ENCODE measurements at regions not wholly inside any gene's neighbourhood (a gene's known extent, or its start where the extent isn't known, plus 50 kb on each side); places are given as distances from the start of the nearest gene placed in this dataset.
"Not testable (repeated sequence)": the region's sequence is repeated elsewhere in the genome, so short reads cannot be mapped to it uniquely, and the experiment has no call there.

DNA sequence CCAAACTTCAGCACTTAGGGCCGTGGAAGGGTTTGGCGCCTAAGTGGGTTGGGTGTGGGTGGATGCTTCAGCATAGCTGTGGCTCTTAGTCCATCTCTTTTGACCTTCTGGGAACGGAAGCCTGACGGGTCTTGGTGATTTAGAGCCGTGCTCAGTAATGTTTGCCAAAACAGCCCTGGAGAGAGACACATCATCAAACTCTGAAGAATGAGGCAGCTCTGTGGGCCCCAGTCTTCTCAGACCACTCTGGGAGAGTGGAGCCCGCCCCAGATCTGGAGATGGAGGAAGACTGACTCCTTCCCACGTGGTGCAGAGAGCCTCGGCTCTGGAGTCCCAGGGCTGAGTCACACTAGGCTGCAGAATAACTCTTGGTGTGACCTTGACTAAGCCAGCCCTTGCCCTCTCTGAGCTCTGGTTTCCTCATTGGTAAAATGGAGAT lies 168.9 kb downstream of the C11orf91 start:
- H3K4me1 Mint-ChIP-seq (ENCODE audit: low read depth) = peaks cover 85% of the 10 kb centered on the region
- no peaks in the 10 kb centered on the region; the same call in 1 of the 2 replicates for H3K27me3 Mint-ChIP-seq (ENCODE audit: insufficient read depth)
- peaks cover 20% of the 10 kb centered on the region for H3K36me3 Mint-ChIP-seq (ENCODE audit: low read depth)
- peak overlapping the region; percentile 70 for H3K4me3 Mint-ChIP-seq
- peak; percentile 92 for DNase-seq
- peak overlapping the region; percentile 82 for H3K27ac Mint-ChIP-seq
- H3K9me3 Mint-ChIP-seq = peaks cover 11% of the 10 kb centered on the region; the same call in 1 of the 2 replicates
- TF ChIP-seq, protein P1, sequence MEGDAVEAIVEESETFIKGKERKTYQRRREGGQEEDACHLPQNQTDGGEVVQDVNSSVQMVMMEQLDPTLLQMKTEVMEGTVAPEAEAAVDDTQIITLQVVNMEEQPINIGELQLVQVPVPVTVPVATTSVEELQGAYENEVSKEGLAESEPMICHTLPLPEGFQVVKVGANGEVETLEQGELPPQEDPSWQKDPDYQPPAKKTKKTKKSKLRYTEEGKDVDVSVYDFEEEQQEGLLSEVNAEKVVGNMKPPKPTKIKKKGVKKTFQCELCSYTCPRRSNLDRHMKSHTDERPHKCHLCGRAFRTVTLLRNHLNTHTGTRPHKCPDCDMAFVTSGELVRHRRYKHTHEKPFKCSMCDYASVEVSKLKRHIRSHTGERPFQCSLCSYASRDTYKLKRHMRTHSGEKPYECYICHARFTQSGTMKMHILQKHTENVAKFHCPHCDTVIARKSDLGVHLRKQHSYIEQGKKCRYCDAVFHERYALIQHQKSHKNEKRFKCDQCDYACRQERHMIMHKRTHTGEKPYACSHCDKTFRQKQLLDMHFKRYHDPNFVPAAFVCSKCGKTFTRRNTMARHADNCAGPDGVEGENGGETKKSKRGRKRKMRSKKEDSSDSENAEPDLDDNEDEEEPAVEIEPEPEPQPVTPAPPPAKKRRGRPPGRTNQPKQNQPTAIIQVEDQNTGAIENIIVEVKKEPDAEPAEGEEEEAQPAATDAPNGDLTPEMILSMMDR (IDR thresholded peaks at IDR 0.05) = no peak

DNA sequence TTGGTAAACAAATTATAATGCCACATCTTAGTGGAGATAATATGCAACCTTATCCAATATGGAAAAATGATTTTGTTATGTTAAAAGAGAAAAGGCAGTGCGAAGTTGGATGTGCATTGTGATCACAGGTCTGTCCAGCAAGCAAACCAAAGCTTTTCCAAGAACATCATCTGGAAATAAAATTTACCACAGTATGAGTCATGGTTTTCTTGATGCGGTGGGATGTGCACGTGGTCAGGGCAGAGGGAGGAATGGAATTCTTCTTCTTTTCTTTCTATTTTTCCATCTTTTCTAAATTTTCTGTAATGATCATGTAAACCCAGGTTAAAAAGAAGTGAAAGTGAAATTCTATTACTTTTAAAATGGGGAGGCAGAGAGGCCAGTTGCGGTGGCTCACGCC lies 169.8 kb downstream of the C11orf91 start:
- H3K4me1 Mint-ChIP-seq (ENCODE audit: low read depth) = peaks cover 80% of the 10 kb centered on the region
- no peaks in the 10 kb centered on the region; the same call in 1 of the 2 replicates for H3K27me3 Mint-ChIP-seq (ENCODE audit: insufficient read depth)
- H3K36me3 Mint-ChIP-seq (ENCODE audit: low read depth) = peaks cover 27% of the 10 kb centered on the region
- peak; percentile 74 for DNase-seq
- H3K9me3 Mint-ChIP-seq = peaks cover 11% of the 10 kb centered on the region
- peak overlapping the region; percentile 70 for H3K4me3 Mint-ChIP-seq
- peak overlapping the region; percentile 82 for H3K27ac Mint-ChIP-seq
- TF ChIP-seq, protein P1 (IDR thresholded peaks at IDR 0.05) = no peak

DNA sequence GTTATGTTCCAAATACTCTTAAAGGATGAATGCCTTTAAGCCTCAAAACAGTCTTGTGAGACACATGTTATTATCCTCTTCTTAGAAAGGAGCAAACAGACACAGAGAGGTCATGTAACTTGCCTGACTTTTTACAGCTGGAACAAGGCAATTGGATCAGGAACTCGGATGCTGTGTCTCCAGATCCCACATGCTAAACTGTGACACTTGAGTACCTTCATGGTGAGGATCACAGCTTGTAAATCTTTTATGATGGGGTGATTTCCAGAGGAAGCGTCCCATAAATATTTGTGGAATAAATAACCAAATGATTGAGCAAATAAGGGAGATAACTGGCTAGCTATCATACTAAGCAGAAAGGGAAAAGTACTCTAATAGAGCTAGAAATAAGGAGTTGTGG lies 171.2 kb downstream of the C11orf91 start:
- peaks cover 86% of the 10 kb centered on the region for H3K4me1 Mint-ChIP-seq (ENCODE audit: low read depth)
- H3K36me3 Mint-ChIP-seq (ENCODE audit: low read depth) = peaks cover 27% of the 10 kb centered on the region
- no peak overlapping the region for H3K4me3 Mint-ChIP-seq
- DNase-seq = no peak
- H3K9me3 Mint-ChIP-seq = peaks cover 6% of the 10 kb centered on the region
- H3K27me3 Mint-ChIP-seq (ENCODE audit: insufficient read depth) = no peaks in the 10 kb centered on the region; the same call in 1 of the 2 replicates
- peak overlapping the region; percentile 72 for H3K27ac Mint-ChIP-seq
- TF ChIP-seq, protein P1 (IDR thresholded peaks at IDR 0.05) = no peak

DNA sequence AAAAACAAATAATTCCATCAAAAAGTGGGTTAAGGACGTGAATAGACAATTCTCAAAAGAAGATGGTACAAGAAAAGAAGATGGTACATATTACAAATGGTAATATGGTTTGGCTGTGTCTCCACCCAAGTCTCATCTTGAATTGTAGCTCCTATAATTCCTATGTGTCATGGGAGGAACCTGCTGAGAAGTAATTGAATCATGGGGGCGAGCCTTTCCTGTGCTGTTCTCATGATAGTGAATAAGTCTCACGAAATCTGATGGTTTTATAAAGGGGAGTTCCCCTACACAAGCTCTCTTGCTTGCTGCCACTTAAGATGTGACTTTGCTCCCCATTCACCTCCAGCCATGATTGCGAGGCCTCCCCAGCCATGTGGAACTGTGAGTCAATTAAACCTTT lies 172.9 kb downstream of the C11orf91 start:
- DNase-seq; H3K4me3 Mint-ChIP-seq; H3K9me3 Mint-ChIP-seq; H3K27ac Mint-ChIP-seq; H3K27me3 Mint-ChIP-seq (ENCODE audit: insufficient read depth): not testable (repeated sequence)
- Mint-ChIP-seq H3K4me1 (ENCODE audit: low read depth) (peaks cover 85% of the 10 kb centered on the region), H3K36me3 (ENCODE audit: low read depth) (peaks cover 30% of the 10 kb centered on the region)

DNA sequence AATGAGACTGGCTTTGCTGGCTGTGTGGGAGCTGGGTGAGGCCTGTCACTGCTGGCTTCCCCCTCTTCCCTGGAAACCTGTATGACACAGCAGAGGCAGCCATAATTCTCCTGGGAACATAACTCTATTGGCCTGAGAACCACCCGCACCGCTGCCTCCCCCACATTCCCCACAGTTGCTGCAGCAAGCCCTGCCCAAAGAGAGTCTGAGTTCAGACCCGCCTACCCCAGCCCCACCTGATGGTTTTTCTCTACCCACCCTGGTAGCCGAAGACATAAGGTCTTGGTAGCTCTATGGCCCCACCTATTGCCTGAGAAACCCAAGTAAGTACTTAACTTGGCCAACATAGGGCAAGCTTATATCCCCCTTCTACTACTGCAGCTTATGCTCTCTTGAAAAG lies 174.8 kb downstream of the C11orf91 start:
- H3K4me3 Mint-ChIP-seq = no peak overlapping the region
- no peaks in the 10 kb centered on the region; the same call in 1 of the 2 replicates for H3K27me3 Mint-ChIP-seq (ENCODE audit: insufficient read depth)
- H3K4me1 Mint-ChIP-seq (ENCODE audit: low read depth) = peaks cover 79% of the 10 kb centered on the region
- H3K36me3 Mint-ChIP-seq (ENCODE audit: low read depth) = peaks cover 30% of the 10 kb centered on the region
- TF ChIP-seq, protein P1 (IDR thresholded peaks at IDR 0.05) = no peak
- H3K27ac Mint-ChIP-seq = no peak overlapping the region
- H3K9me3 Mint-ChIP-seq = peaks cover 6% of the 10 kb centered on the region
- DNase-seq = no peak

DNA sequence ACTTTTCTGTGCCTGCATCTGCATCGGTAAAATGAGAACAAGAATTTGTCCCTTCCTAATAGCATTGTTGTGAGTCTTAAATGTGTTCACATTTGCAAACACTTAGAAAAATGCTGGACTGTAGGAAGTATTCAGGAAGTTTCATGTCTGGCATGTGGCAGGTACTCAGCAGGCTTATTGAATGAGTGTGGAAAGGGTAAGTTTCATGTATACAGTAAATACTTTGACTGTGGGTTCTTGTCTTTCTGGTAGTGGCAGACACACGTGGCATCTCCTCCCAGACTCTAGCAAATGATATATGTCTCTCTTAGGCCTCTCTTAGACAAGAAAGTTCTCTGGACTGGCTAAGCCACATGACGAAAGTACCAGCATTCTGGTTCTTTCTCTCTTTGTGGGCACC lies 179.2 kb downstream of the C11orf91 start:
- H3K36me3 Mint-ChIP-seq (ENCODE audit: low read depth) = peaks cover 22% of the 10 kb centered on the region
- H3K9me3 Mint-ChIP-seq = no peaks in the 10 kb centered on the region; the same call in 1 of the 2 replicates
- TF ChIP-seq, protein P1 (IDR thresholded peaks at IDR 0.05) = no peak
- H3K27me3 Mint-ChIP-seq (ENCODE audit: insufficient read depth) = no peaks in the 10 kb centered on the region; the same call in 1 of the 2 replicates
- peak overlapping the region; percentile 56; the same call in 1 of the 2 replicates for H3K27ac Mint-ChIP-seq
- H3K4me3 Mint-ChIP-seq = no peak overlapping the region
- peaks cover 66% of the 10 kb centered on the region for H3K4me1 Mint-ChIP-seq (ENCODE audit: low read depth)
- DNase-seq = no peak

Measured in HFFc6 (cell line).